Kidney (tissue), 13 donors: ENCODE measurements at regions not wholly inside any gene's neighbourhood (a gene's known extent, or its start where the extent isn't known, plus 50 kb on each side); places are given as distances from the start of the nearest gene placed in this dataset.

Source experiments
- DNase-seq, 5 donors: peaks; one replicate each; pipeline ENCODE4 v3.0.0-alpha.2; 2013 to 2020
- FAIRE-seq: peaks from 2 replicates; lab custom pipeline; 2012; peaks lifted over from hg19 to GRCh38; lab: Jason Lieb, UNC
- H3K27ac ChIP-seq, 2 donors: one replicate each; pipeline ENCODE4 v1.7.0; 2013; ENCODE audit warnings: low read depth in 2 of 2, low read length in 2 of 2, inconsistent platforms in 1 of 2
- H3K27me3 ChIP-seq: one replicate; pipeline ENCODE4 v1.7.1; 2013; ENCODE audit warnings: low read length, inconsistent platforms; ENCODE audit not compliant: control insufficient read depth, insufficient read depth
- H3K36me3 ChIP-seq, 3 donors: one replicate each; pipeline versions ENCODE4 v1.7.0 to v1.7.1; 2013; ENCODE audit warnings: low read length in 3 of 3, control low read depth in 1 of 3, inconsistent platforms in 1 of 3; ENCODE audit not compliant: insufficient read depth in 3 of 3, control insufficient read depth in 2 of 3
- H3K4me1 ChIP-seq, 3 donors: one replicate each; pipeline versions ENCODE4 v1.7.0 to v1.7.1; 2013; ENCODE audit warnings: low read length in 3 of 3, inconsistent platforms in 1 of 3, low read depth in 1 of 3; ENCODE audit not compliant: control insufficient read depth in 2 of 3, insufficient read depth in 2 of 3
- H3K4me3 ChIP-seq, 3 donors: one replicate each; pipeline versions ENCODE4 v1.7.0 to v1.8.1; 2013; ENCODE audit warnings: low read length in 3 of 3, control low read depth in 1 of 3, inconsistent platforms in 1 of 3
- H3K9ac ChIP-seq, 3 donors: one replicate each; pipeline versions ENCODE4 v1.7.0 to v1.7.1; 2013; ENCODE audit warnings: low read length in 3 of 3, control low read depth in 1 of 3, inconsistent platforms in 1 of 3
- H3K9me3 ChIP-seq, 3 donors: one replicate each; pipeline versions ENCODE4 v1.7.0 to v1.7.1; 2013; ENCODE audit warnings: low read length in 3 of 3, control low read depth in 1 of 3, inconsistent platforms in 1 of 3; ENCODE audit not compliant: control insufficient read depth in 2 of 3, insufficient read depth in 1 of 3
- CTCF ChIP-seq: IDR thresholded peaks from 3 replicates; pipeline ENCODE4 v1.5.1; 2012; ENCODE audit warnings: mild to moderate bottlenecking, moderate library complexity, borderline replicate concordance; ENCODE audit not compliant: insufficient read depth; ENCODE audit errors: extremely low read depth
- intact Hi-C: fragments of 100-400 bp; cut with DNase I; formaldehyde crosslinking; loops from one replicate; pipeline ENCODE4 v1.11.1; 2022
- donor health status: control.
- donor health status: control.
- donor health status: control.
- donor health status: control.
- donor health status: control.
- donor health status: DM: yes; HTN: yes; CAD: no.
- donor health status: Normal renal cell carcinoma (clear cell type).

GRCh38 chr6:155684416-155685196 is 229.0 kb upstream of the NOX3 start:
- H3K4me1 ChIP-seq, result no peaks in the 10 kb centered on the region
- H3K9ac ChIP-seq, result no peak overlapping the region
- H3K36me3 ChIP-seq, result no peaks in the 10 kb centered on the region
- H3K9me3 ChIP-seq, result no peaks in the 10 kb centered on the region
- H3K27ac ChIP-seq, result no peak overlapping the region
- no peak for TF ChIP-seq CTCF
- intact Hi-C loops, result no loop called here
- FAIRE-seq (no peak), DNase-seq (no peak)
- no peak overlapping the region for H3K4me3 ChIP-seq
- no peaks in the 10 kb centered on the region for H3K27me3 ChIP-seq

GRCh38 chr6:155678361-155678760 is 222.7 kb upstream of the NOX3 start:
- intact Hi-C loops, result no loop called here
- no peaks in the 10 kb centered on the region for H3K27me3 ChIP-seq
- no peaks in the 10 kb centered on the region for H3K36me3 ChIP-seq
- H3K27ac ChIP-seq, result no peak overlapping the region
- H3K4me3 ChIP-seq, result no peak overlapping the region
- no peaks in the 10 kb centered on the region for H3K9me3 ChIP-seq
- TF ChIP-seq CTCF, result no peak
- FAIRE-seq (no peak), DNase-seq (no peak)
- no peaks in the 10 kb centered on the region for H3K4me1 ChIP-seq
- no peak overlapping the region for H3K9ac ChIP-seq

GRCh38 chr6:155676346-155676745 is 220.7 kb upstream of the NOX3 start:
- no peak for TF ChIP-seq CTCF
- intact Hi-C loops, result no loop called here
- H3K9me3 ChIP-seq, result no peaks in the 10 kb centered on the region
- H3K4me1 ChIP-seq, result no peaks in the 10 kb centered on the region
- DNase-seq (no peak), FAIRE-seq (no peak)
- no peak overlapping the region for H3K4me3 ChIP-seq
- H3K27ac ChIP-seq, result no peak overlapping the region
- no peaks in the 10 kb centered on the region for H3K36me3 ChIP-seq
- no peaks in the 10 kb centered on the region for H3K27me3 ChIP-seq
- H3K9ac ChIP-seq, result no peak overlapping the region
